SK-N-SH (cell line): ENCODE measurements at regions not wholly inside any gene's neighbourhood (a gene's known extent, or its start where the extent isn't known, plus 50 kb on each side); places are given as distances from the start of the nearest gene placed in this dataset.

Experiments
- CTCF ChIA-PET: fragments of 300-600, 350-600 bp; formaldehyde crosslinking; extraction: SDS; loops from one replicate; lab custom pipeline; 2021; lab: Yijun Ruan, JAX
- POLR2A ChIA-PET: fragments of 350-600 bp; sonication (Branson Sonifier 250); formaldehyde crosslinking; extraction: SDS; loops from one replicate; lab custom pipeline; 2020; ENCODE audit warnings: antibody characterized with exemption, inconsistent platforms; lab: Yijun Ruan, JAX
- DNase-seq: peaks from one replicate; pipeline ENCODE4 v3.0.0; 2012
- H2AFZ ChIP-seq: fragments of 200-600 bp; sonication (generic); 2 replicates; pipeline ENCODE4 v1.8.1; 2016; ENCODE audit warnings: antibody characterized with exemption, mild to moderate bottlenecking, low read depth
- H3F3A ChIP-seq: fragments of 200-600 bp; sonication (generic); replicated peaks from 2 replicates; pipeline ENCODE3; 2016; ENCODE audit warnings: antibody characterized with exemption, mild to moderate bottlenecking; ENCODE audit not compliant: insufficient read depth
- H3K27ac ChIP-seq, 2 experiments: fragments of 200-500 bp in 1 of 2; fragments of 200-600 bp in 1 of 2; sonication (Bioruptor generic) in 1 of 2; sonication (generic), shearing (Covaris generic) in 1 of 2; 2 replicates each; pipeline versions ENCODE4 v1.5.1 to v1.6.1; 2014 to 2016; ENCODE audit warnings: low read depth in 2 of 2, inconsistent platforms in 1 of 2, low read length in 1 of 2, mild to moderate bottlenecking in 1 of 2, mixed read lengths in 1 of 2
- H3K27me3 ChIP-seq: fragments of 200-600 bp; sonication (generic), shearing (Covaris generic); 2 replicates; pipeline ENCODE4 v1.6.1; 2016; ENCODE audit warnings: mixed run types; ENCODE audit not compliant: insufficient read depth
- H3K36me3 ChIP-seq, 2 experiments: fragments of 200-500 bp in 1 of 2; fragments of 200-600 bp in 1 of 2; sonication (Bioruptor generic) in 1 of 2; sonication (generic) in 1 of 2; replicated peaks in 1 of 2; 2 replicates each; pipeline versions ENCODE3 to v1.5.1; 2014 to 2016; ENCODE audit warnings: low read length in 1 of 2, mild to moderate bottlenecking in 1 of 2; ENCODE audit not compliant: insufficient read depth in 2 of 2, control insufficient read depth in 1 of 2
- H3K4me1 ChIP-seq, 2 experiments: fragments of 200-500 bp in 1 of 2; fragments of 200-600 bp in 1 of 2; sonication (Bioruptor generic) in 1 of 2; sonication (generic), shearing (Covaris generic) in 1 of 2; 2 replicates each; pipeline versions ENCODE4 v1.5.1 to v1.6.1; 2014 to 2016; ENCODE audit warnings: low read depth in 1 of 2, low read length in 1 of 2, mixed run types in 1 of 2; ENCODE audit not compliant: insufficient read depth in 2 of 2, control insufficient read depth in 1 of 2
- H3K4me2 ChIP-seq: fragments of 200-600 bp; sonication (generic), shearing (Covaris generic); 2 replicates; pipeline ENCODE4 v1.6.1; 2017; ENCODE audit warnings: mixed run types
- H3K4me3 ChIP-seq, 2 experiments: fragments of 200-500 bp in 1 of 2; fragments of 200-600 bp in 1 of 2; sonication (Bioruptor generic) in 1 of 2; sonication (generic), shearing (Covaris generic) in 1 of 2; 2 replicates each; pipeline versions ENCODE4 v1.5.1 to v1.8.1; 2014 to 2016; ENCODE audit warnings: low read depth in 2 of 2, inconsistent platforms in 1 of 2, low read length in 1 of 2, mild to moderate bottlenecking in 1 of 2, mixed read lengths in 1 of 2, moderate library complexity in 1 of 2
- H3K79me2 ChIP-seq: fragments of 200-600 bp; sonication (generic); 2 replicates; pipeline ENCODE4 v1.8.1; 2017; ENCODE audit warnings: mild to moderate bottlenecking; ENCODE audit not compliant: insufficient read depth
- H3K9ac ChIP-seq: fragments of 200-600 bp; sonication (generic); 2 replicates; pipeline ENCODE4 v1.6.1; 2017; ENCODE audit warnings: mixed run types
- H3K9me2 ChIP-seq: fragments of 200-600 bp; sonication (generic); 2 replicates; pipeline ENCODE4 v1.6.1; 2017; ENCODE audit warnings: mixed run types
- H3K9me3 ChIP-seq: fragments of 200-600 bp; sonication (generic); 2 replicates; pipeline ENCODE4 v1.6.1; 2017; ENCODE audit warnings: mixed run types, mild to moderate bottlenecking, moderate library complexity
- H4K20me1 ChIP-seq: fragments of 200-600 bp; sonication (generic); 2 replicates; pipeline ENCODE4 v1.6.1; 2017; ENCODE audit warnings: mild to moderate bottlenecking, mixed run types; ENCODE audit not compliant: insufficient read depth
- CHD2 ChIP-seq: fragments of 150-350 bp; IDR thresholded peaks from 2 replicates; pipeline ENCODE4 v1.6.1; 2018; ENCODE audit warnings: low read length; ENCODE audit not compliant: partially characterized antibody
- CTCF ChIP-seq: fragments of 200-600 bp; sonication (generic); IDR thresholded peaks from 2 replicates; pipeline ENCODE4 v1.6.1; 2017; ENCODE audit warnings: antibody characterized with exemption, mild to moderate bottlenecking, moderate library complexity
- ELF1 ChIP-seq: IDR thresholded peaks from 2 replicates; pipeline ENCODE4 v1.4.0; 2012
- FOSL2 ChIP-seq: IDR thresholded peaks from 2 replicates; pipeline ENCODE4 v1.4.0; 2012; ENCODE audit warnings: low read depth, mild to moderate bottlenecking, moderate library complexity, borderline replicate concordance
- FOXJ3 ChIP-seq: sonication (generic); formaldehyde crosslinking; IDR thresholded peaks from 2 replicates; pipeline ENCODE4 v1.5.1; 2020; ENCODE audit warnings: mild to moderate bottlenecking, missing genetic modification reagents
- GABPA ChIP-seq: IDR thresholded peaks from 2 replicates; pipeline ENCODE4 v1.4.0; 2012; ENCODE audit warnings: low read depth, mild to moderate bottlenecking
- GATA2 ChIP-seq: sonication (generic); formaldehyde crosslinking; IDR thresholded peaks from 2 replicates; pipeline ENCODE4 v1.5.0; 2020; ENCODE audit warnings: mild to moderate bottlenecking, missing genetic modification reagents
- JUND ChIP-seq: IDR thresholded peaks from 2 replicates; pipeline ENCODE4 v1.4.0; 2012
- MAX ChIP-seq: IDR thresholded peaks from 2 replicates; pipeline ENCODE4 v1.4.0; 2012; ENCODE audit warnings: low read depth
- MXI1 ChIP-seq: IDR thresholded peaks from 2 replicates; pipeline ENCODE4 v1.6.1; 2012; ENCODE audit warnings: mild to moderate bottlenecking, low read depth, low read length, improper control_type of control experiment
- POLR2AphosphoS5 ChIP-seq: IDR thresholded peaks from 2 replicates; pipeline ENCODE4 v1.6.1; 2012; ENCODE audit warnings: low read depth, low read length
- RAD21 ChIP-seq: IDR thresholded peaks from 2 replicates; pipeline ENCODE4 v1.6.1; 2012; ENCODE audit warnings: mild to moderate bottlenecking, low read length
- RFX5 ChIP-seq: IDR thresholded peaks from 2 replicates; pipeline ENCODE4 v1.6.1; 2012; ENCODE audit warnings: mild to moderate bottlenecking, improper control_type of control experiment, low read length
- SIN3A ChIP-seq: IDR thresholded peaks from 2 replicates; pipeline ENCODE4 v1.6.1; 2012; ENCODE audit warnings: low read depth, mild to moderate bottlenecking, low read length, moderate library complexity, borderline replicate concordance
- SMC3 ChIP-seq: IDR thresholded peaks from 2 replicates; pipeline ENCODE4 v1.6.1; 2012; ENCODE audit warnings: low read depth, low read length, improper control_type of control experiment
- TCF12 ChIP-seq: IDR thresholded peaks from 2 replicates; pipeline ENCODE4 v1.4.0; 2012
- TEAD4 ChIP-seq: IDR thresholded peaks from 2 replicates; pipeline ENCODE4 v1.4.0; 2012; ENCODE audit warnings: mild to moderate bottlenecking, borderline replicate concordance; ENCODE audit not compliant: insufficient read depth
- USF1 ChIP-seq: IDR thresholded peaks from 2 replicates; pipeline ENCODE4 v1.4.0; 2012; ENCODE audit warnings: low read depth, borderline replicate concordance
- YY1 ChIP-seq: IDR thresholded peaks from 2 replicates; pipeline ENCODE4 v1.4.0; 2012; ENCODE audit warnings: low read depth, mild to moderate bottlenecking
- WGBS: methylation state at CpG from one replicate; pipeline ENCODE4 v1.1.6; 2017; ENCODE audit warnings: low lambda C conversion rate; 5-methylcytosine and 5-hydroxymethylcytosine counted together

DNA sequence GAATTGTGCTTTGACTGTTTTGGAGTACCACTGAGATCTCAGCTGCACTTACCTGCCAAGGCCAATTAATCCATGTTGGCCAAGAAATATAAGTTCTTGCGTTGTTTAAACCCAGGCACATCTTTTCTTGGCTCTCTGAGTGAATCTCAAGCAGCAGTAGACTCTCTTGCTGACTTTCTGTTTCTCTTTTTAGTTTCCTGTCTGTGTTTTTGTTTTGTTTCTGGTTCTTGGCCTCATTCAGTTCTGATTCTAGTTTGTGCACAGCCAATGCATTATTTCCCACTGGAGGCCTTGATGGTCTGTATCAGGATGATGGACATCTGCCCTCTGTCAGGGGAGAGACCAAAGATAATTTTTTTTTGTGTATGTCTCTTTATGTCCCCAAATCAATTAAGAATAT is 379.4 kb downstream of the CDH2 start:
- Histone ChIP-seq H3K4me1 (no peaks in the 10 kb centered on the region; a peak in 1 of 4 replicates), H3K36me3 (no peaks in the 10 kb centered on the region), H3K4me3 (no peak overlapping the region), H2AFZ (no peak overlapping the region; the same call in 1 of the 2 replicates), H4K20me1 (no peaks in the 10 kb centered on the region), H3F3A (no peaks in the 10 kb centered on the region), H3K9ac (no peak overlapping the region), H3K4me2 (no peak overlapping the region), H3K27ac (no peak overlapping the region), H3K79me2 (no peaks in the 10 kb centered on the region), H3K9me2 (no peaks in the 10 kb centered on the region), H3K9me3 (no peaks in the 10 kb centered on the region), H3K27me3 (no peaks in the 10 kb centered on the region)
- no peak for DNase-seq
- CTCF ChIA-PET = no interaction called here
- POLR2A ChIA-PET = no interaction called here
- no peak for TF ChIP-seq YY1
- no peak for TF ChIP-seq GATA2
- TF ChIP-seq USF1 = no peak
- no peak for TF ChIP-seq JUND
- TF ChIP-seq GABPA = no peak
- no peak for TF ChIP-seq RFX5
- TF ChIP-seq ELF1 = no peak
- no peak for TF ChIP-seq FOXJ3
- no peak for TF ChIP-seq TCF12
- no peak for TF ChIP-seq CHD2
- no peak for TF ChIP-seq FOSL2
- no peak for TF ChIP-seq CTCF
- TF ChIP-seq POLR2AphosphoS5 = no peak
- no peak for TF ChIP-seq MAX
- no peak for TF ChIP-seq SMC3
- TF ChIP-seq TEAD4 = no peak
- TF ChIP-seq SIN3A = no peak
- no peak for TF ChIP-seq RAD21
- TF ChIP-seq MXI1 = no peak
- 96% methylated on average over 1 of the region's 1 CpG for WGBS
